ENCODE measurements at regions not wholly inside any gene's neighbourhood (a gene's known extent, or its start where the extent isn't known, plus 50 kb on each side); places are given as distances from the start of the nearest gene placed in this dataset.

DNA sequence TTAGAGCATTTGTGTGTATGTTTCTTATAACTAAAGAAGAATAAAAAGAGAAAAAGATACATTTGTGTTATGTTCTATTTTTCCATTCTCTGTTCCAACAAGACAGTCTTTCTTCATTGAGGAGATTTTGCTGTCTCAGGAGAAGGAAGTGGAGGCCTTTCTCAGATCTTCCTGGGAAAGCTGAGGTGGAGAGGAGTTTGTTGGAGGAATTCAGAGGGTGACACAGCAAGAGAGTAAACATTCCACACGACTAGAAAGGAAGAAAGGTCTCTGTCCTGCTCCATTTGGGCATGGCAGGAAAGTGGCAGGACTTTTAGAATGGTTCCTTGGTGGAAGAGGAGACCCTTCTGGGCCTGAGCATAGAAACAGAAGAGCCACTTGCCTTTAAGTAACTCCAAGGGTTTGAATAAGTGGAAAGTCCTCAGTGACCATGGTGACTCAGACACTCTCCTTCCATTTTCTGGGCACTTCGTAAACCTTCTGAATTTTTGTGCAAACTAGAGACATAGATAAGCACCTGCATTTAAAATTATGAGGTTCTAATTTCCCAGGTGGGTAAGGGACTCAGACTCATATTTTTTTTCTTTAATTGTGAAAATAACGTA is 52.3 kb upstream of the COL5A2 start:
- Histone ChIP-seq H4K20me1 (ENCODE audit: low read depth) (no peaks in the 10 kb centered on the region), H3F3A (ENCODE audit: low read depth) (no peaks in the 10 kb centered on the region), H3K79me2 (ENCODE audit: low read depth) (no peaks in the 10 kb centered on the region), H3K27me3 (no peaks in the 10 kb centered on the region), H3K4me2 (no peak overlapping the region), H3K9me3 (ENCODE audit: low read depth) (no peaks in the 10 kb centered on the region), H2AFZ (replicated peaks) (no peak overlapping the region), H3K4me3 (no peak overlapping the region), H3K4me1 (no peaks in the 10 kb centered on the region), H3K27ac (no peak overlapping the region), H3K36me3 (no peaks in the 10 kb centered on the region), H3K9ac (no peak overlapping the region)
- Mint-ChIP-seq H3K27me3 (ENCODE audit: insufficient read depth, low read depth) (no peaks in the 10 kb centered on the region), H3K27ac (no peak overlapping the region), H3K9me3 (no peaks in the 10 kb centered on the region), H3K36me3 (no peaks in the 10 kb centered on the region), H3K4me1 (no peaks in the 10 kb centered on the region), H3K4me3 (no peak overlapping the region)
- no peak for DNase-seq (ENCODE audit: low spot score)
- no peak for TF ChIP-seq EZH2phosphoT487 (IDR thresholded peaks at IDR 0.05)
- no peak for TF ChIP-seq CTCF (IDR thresholded peaks at IDR 0.05)
- no peak for TF ChIP-seq EZH2 (IDR thresholded peaks at IDR 0.05)

DNA sequence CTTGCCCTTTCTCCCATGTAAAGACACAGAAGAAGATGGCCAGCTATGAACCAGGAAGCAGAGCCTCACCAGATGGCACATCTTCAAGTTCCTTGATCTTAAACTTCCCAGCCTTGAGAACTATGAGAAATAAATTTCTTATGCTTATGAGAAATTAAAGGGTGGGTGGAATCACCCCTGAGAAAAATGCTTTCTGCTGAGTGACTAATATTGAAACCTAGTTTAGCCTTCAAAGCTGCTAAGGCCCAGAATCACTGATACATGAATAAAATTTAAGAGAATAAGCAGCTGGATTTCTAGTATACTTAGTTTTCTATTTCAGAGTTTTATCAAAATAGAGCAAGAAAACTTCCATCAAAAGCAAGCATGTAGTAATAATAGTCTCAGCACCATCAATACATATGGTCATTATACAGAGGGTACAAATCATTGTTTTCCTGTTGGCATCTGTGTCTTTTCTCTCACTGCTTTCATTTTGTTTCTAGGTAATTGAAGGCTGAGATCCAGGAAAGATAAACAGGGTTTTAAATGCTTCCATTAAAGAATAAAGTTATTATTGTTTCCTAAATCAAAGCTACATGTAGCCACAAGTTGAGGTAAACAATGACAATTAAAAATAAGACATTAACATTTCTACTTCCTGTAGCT is 53.3 kb upstream of the COL5A2 start:
- Mint-ChIP-seq H3K27me3 (ENCODE audit: insufficient read depth, low read depth) (no peaks in the 10 kb centered on the region), H3K4me3 (no peak overlapping the region), H3K36me3 (no peaks in the 10 kb centered on the region), H3K27ac (no peak overlapping the region), H3K9me3 (no peaks in the 10 kb centered on the region), H3K4me1 (no peaks in the 10 kb centered on the region)
- Histone ChIP-seq H3K27me3 (no peaks in the 10 kb centered on the region), H3K36me3 (no peaks in the 10 kb centered on the region), H2AFZ (replicated peaks) (no peak overlapping the region), H3K4me3 (no peak overlapping the region), H3K4me2 (no peak overlapping the region), H3F3A (ENCODE audit: low read depth) (no peaks in the 10 kb centered on the region), H4K20me1 (ENCODE audit: low read depth) (no peaks in the 10 kb centered on the region), H3K79me2 (ENCODE audit: low read depth) (no peaks in the 10 kb centered on the region), H3K27ac (no peak overlapping the region), H3K9me3 (ENCODE audit: low read depth) (no peaks in the 10 kb centered on the region), H3K4me1 (no peaks in the 10 kb centered on the region), H3K9ac (no peak overlapping the region)
- DNase-seq (ENCODE audit: low spot score) = no peak
- no peak for TF ChIP-seq EZH2phosphoT487 (IDR thresholded peaks at IDR 0.05)
- no peak for TF ChIP-seq EZH2 (IDR thresholded peaks at IDR 0.05)
- no peak for TF ChIP-seq CTCF (IDR thresholded peaks at IDR 0.05)

DNA sequence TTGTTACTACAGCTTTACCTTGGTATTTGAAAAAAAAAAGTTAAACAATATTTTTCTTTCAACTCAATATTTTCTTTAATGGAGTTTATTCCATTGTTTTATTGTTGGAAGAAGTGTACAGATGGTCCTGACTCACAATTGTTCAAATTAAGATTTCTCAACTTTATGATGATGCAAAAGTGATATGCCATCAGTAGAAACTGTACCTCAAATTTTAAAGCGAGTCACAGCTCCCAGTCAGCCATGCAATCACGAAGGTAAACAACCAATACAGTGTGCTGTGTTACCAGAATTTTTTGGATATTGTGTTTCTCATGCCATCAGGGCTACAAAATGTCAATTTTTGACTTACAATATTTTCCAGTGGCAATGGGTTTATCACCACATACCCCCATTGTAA is 54.0 kb upstream of the COL5A2 start:
- no peaks in the 10 kb centered on the region for H3K4me1 ChIP-seq
- no peak overlapping the region for H3K27ac ChIP-seq
- no peaks in the 10 kb centered on the region for H3K4me1 Mint-ChIP-seq
- H3K36me3 ChIP-seq = no peaks in the 10 kb centered on the region
- H3K27me3 ChIP-seq = no peaks in the 10 kb centered on the region
- H3K79me2 ChIP-seq (ENCODE audit: low read depth) = no peaks in the 10 kb centered on the region
- H3K4me3 ChIP-seq = no peak overlapping the region
- no peak overlapping the region for H3K4me3 Mint-ChIP-seq
- no peak overlapping the region for H3K4me2 ChIP-seq
- H3K9ac ChIP-seq = no peak overlapping the region
- no peaks in the 10 kb centered on the region for H3K27me3 Mint-ChIP-seq (ENCODE audit: insufficient read depth, low read depth)
- no peak for TF ChIP-seq EZH2 (IDR thresholded peaks at IDR 0.05)
- no peaks in the 10 kb centered on the region for H3K36me3 Mint-ChIP-seq
- H3K27ac Mint-ChIP-seq = no peak overlapping the region
- H2AFZ ChIP-seq (replicated peaks) = no peak overlapping the region
- no peaks in the 10 kb centered on the region for H4K20me1 ChIP-seq (ENCODE audit: low read depth)
- no peaks in the 10 kb centered on the region for H3K9me3 Mint-ChIP-seq
- no peaks in the 10 kb centered on the region for H3F3A ChIP-seq (ENCODE audit: low read depth)
- no peaks in the 10 kb centered on the region for H3K9me3 ChIP-seq (ENCODE audit: low read depth)
- no peak for DNase-seq (ENCODE audit: low spot score)

- H3K9ac ChIP-seq = no peak overlapping the region
- H3K9me3 ChIP-seq (ENCODE audit: low read depth) = no peaks in the 10 kb centered on the region
- Mint-ChIP-seq H3K36me3 (no peaks in the 10 kb centered on the region), H3K27me3 (ENCODE audit: insufficient read depth, low read depth) (no peaks in the 10 kb centered on the region), H3K4me3 (no peak overlapping the region), H3K4me1 (no peaks in the 10 kb centered on the region), H3K9me3 (no peaks in the 10 kb centered on the region), H3K27ac (no peak overlapping the region)
- no peak overlapping the region for H3K4me2 ChIP-seq
- H3K36me3 ChIP-seq = no peaks in the 10 kb centered on the region
- DNase-seq (ENCODE audit: low spot score) = no peak
- H3K27ac ChIP-seq = no peak overlapping the region
- H2AFZ ChIP-seq (replicated peaks) = no peak overlapping the region
- H3K79me2 ChIP-seq (ENCODE audit: low read depth) = no peaks in the 10 kb centered on the region
- H3K4me3 ChIP-seq = no peak overlapping the region
- TF ChIP-seq EZH2 (IDR thresholded peaks at IDR 0.05) (no peak), CTCF (IDR thresholded peaks at IDR 0.05) (no peak), EZH2phosphoT487 (IDR thresholded peaks at IDR 0.05) (no peak)
- no peaks in the 10 kb centered on the region for H4K20me1 ChIP-seq (ENCODE audit: low read depth)
- no peaks in the 10 kb centered on the region for H3F3A ChIP-seq (ENCODE audit: low read depth)
- H3K4me1 ChIP-seq = no peaks in the 10 kb centered on the region
- H3K27me3 ChIP-seq = no peaks in the 10 kb centered on the region
Observed at GRCh38 chr2:189234991-189235390, 55.4 kb upstream of the COL5A2 start.
